Amygdala (tissue), 56 donors: ENCODE measurements at regions not wholly inside any gene's neighbourhood (a gene's known extent, or its start where the extent isn't known, plus 50 kb on each side); places are given as distances from the start of the nearest gene placed in this dataset.

Source experiments
- DNase-seq, 56 donors: peaks; one replicate each; lab custom pipeline; 2025; lab: John Stamatoyannopoulos, UW

DNA sequence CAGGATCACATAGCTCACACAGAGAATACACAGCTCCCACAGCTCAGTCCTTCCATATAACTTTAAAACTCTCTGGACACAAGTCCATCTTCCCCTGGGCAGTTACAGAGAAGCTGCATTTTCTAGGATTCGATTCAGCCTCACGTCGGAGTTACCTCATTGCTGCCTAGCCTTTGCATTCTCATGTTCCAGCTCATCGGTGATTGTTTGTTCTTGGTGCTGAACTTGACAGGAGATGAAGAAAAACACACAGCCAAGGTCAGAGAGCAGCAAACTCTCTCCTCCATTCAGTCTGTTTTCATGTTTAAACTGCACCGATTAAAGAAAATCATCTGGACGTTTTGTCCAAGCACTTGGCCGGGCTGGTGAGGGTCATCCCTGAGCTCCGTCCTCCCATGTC lies 375.5 kb upstream of the CFAP20DC start:
- DNase-seq: no peak

DNA sequence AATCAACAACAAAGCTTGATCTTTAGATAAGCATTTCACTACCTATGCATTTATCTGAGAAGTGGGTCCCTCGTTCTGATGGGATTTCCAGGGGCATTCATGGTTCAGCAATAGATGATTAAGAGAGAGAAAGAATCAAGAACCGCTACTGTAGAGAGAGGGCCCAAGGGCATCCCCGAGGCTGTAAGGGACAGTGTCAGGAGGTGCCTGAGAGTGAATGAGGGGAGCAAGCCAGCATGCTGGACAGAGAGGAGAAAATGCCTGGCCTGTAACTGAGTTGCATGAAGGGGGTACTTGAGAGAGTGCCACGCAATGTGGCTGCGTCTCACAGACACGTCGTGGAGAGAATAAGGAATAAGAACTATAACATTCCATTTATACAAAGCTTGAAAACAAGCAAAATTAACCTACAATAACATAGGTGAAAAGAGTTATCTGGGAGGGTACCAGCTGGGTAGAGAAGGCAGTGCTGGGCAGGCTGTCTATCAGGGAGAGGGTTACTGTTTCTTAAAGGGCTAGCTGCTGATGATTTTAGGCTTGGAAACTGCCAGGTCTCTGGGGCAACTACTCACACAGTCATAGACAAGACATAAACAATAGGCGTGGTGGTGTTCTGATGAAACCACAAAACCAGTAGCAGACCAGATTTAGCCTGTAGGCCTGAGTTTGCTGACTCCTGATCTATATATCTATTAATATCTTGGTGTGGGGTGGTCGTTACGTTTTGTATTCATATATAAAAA lies 374.6 kb upstream of the CFAP20DC start:
- no peak for DNase-seq

- no peak for DNase-seq
Observed at GRCh38 chr3:59423707-59424106, 373.9 kb upstream of the CFAP20DC start.

DNA sequence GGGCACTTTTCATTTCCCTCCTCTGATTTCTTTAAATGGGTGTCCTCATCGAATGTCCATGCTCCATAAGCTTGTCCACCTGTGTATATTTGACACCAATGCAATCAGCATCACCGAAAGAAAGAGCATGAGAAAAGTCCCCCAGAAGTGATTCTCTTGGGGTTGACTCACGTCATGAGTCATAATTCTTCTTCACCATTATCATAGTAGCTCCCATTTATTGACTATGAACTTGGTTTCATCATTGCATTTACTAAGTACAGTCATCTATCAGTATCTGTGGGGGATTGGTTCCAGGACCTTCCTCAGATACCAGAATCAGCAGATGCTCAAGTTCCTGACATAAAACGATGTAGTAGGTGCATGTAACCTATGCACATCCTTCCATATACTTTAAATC lies 372.5 kb upstream of the CFAP20DC start:
- DNase-seq: no peak

GRCh38 chr3:59418836-59419235 lies 369.0 kb upstream of the CFAP20DC start:
- DNase-seq: no peak

- no peak for DNase-seq
Observed at GRCh38 chr3:59412516-59412915, 362.7 kb upstream of the CFAP20DC start.

GRCh38 chr3:59411694-59412093 lies 361.9 kb upstream of the CFAP20DC start:
- DNase-seq: no peak

- no peak for DNase-seq
Observed at GRCh38 chr3:59411186-59411585, 361.4 kb upstream of the CFAP20DC start.

GRCh38 chr3:59408047-59408624 lies 358.3 kb upstream of the CFAP20DC start:
- no peak for DNase-seq

DNA sequence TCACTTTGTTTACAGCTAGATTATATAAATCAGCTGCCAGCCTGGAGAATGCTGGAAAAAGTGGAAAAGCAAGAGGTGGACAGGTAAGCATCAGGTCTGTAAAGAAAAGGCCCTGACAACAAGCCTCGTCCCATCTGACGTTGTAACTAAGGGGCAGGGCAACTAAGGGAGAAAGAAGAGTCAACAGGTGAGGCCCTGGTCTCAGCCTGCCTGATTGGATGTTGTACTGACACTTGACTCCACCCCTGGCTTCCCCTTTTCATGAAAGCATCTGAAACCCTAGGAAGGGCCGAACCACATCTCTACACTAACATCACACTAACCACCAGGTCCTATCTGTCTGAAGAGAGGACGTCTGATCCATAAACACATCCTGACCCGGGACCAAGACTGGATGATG lies 357.6 kb upstream of the CFAP20DC start:
- DNase-seq: no peak

- DNase-seq: no peak
Observed at GRCh38 chr3:59406943-59407342, 357.1 kb upstream of the CFAP20DC start.

- DNase-seq: no peak
Observed at GRCh38 chr3:59404851-59405250, 355.0 kb upstream of the CFAP20DC start.

- no peak for DNase-seq
Observed at GRCh38 chr3:59404064-59404463, 354.2 kb upstream of the CFAP20DC start.

DNA sequence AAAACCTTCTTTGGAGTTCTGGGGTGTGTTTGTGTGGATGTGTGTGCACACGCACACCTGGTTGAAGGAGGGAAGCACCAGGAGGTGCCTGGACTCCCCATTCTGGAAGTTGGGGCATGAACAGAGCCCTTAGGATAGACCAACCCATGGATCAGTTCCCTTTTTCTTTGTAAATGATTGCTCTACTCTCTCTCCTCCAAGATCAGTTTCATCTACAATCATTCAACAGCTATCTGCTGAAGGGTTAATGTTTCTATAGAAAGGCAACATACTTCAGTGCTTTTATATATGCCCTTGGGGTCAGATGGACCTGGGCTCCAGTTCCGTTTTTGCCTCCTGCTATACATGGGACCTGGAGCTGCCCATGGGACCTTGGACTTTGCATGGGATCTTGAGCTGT lies 352.1 kb upstream of the CFAP20DC start:
- DNase-seq: no peak

GRCh38 chr3:59392116-59392515 lies 342.3 kb upstream of the CFAP20DC start:
- DNase-seq: no peak

DNA sequence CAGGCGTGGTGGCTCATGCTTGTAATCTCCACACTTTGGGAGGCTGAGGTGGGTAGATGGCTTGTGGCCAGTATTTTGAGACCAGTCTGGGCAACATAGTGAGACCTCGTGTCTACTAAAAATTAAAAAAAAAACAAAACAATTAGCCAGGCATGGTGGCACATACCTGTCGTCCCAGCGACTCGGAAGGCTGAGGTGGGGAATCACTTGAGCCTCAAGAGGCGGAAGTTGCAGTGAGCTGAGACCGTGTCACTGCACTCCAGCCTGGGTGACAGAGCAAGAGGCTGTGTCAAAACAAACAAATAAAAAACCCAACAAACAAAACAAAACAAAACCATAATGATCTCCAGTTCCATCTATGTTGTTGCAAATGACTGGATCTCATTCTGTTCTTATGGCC lies 341.3 kb upstream of the CFAP20DC start:
- no peak for DNase-seq

DNA sequence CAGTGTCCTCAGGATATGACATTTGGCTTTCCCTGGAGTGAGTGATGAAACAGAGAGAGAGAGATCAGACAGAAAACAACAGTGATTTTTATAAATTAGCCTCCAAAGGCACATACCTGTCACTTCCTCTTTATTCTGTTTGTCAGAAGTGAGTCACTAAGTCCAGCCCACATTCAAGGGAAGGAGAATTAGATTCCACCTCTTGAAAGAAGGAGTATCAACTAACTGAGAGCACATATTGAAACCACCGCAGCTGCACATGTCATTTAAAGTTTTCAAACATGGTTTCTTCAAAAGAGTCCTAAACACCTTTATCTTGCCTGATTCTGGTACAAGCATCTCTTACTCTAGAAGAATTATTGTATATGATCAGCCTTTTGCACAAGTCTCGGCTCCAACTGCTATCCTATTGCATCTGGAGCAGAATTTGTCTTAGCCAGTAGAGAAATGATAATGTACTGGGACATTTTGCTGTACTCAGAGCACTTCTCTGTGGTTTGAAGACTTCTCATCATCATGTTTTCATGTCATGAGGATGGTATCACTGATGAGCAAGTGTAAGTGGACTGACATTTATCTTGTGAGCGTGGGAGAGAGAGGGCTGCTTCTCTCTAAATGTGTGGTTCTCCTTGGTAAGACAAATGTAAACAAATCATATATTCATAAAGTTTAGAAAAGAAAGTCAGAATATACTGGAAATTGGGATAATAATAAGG lies 338.9 kb upstream of the CFAP20DC start:
- DNase-seq: peak in 1 of 56 donors; percentile 9

- no peak for DNase-seq
Observed at GRCh38 chr3:59386165-59386564, 336.3 kb upstream of the CFAP20DC start.

- DNase-seq: no peak
Observed at GRCh38 chr3:59385547-59385946, 335.7 kb upstream of the CFAP20DC start.

- DNase-seq: no peak
Observed at GRCh38 chr3:59381282-59381681, 331.5 kb upstream of the CFAP20DC start.

DNA sequence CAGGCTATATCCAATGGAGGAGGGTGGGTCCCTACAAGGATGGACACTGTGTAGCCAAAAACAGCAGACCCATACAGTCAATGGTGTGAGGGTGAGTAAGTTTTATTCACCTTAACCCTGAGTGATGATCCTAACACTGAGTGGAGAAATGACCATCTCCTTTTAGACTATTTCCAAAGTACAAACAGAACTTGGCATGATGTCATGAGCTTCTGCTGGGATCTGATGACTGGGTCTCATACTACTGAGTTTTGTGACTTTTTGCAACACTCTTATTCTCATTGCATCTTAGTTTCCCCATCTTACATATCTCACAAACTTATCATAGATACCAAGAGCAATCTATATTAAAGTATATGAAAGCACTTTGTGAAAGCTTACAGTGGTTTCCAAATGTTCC lies 330.3 kb upstream of the CFAP20DC start:
- DNase-seq: no peak

- no peak for DNase-seq
Observed at GRCh38 chr3:59374818-59375211, 325.0 kb upstream of the CFAP20DC start.
